ENCODE measurements at regions not wholly inside any gene's neighbourhood (a gene's known extent, or its start where the extent isn't known, plus 50 kb on each side); places are given as distances from the start of the nearest gene placed in this dataset.

- DNase-seq: no peak
Observed at GRCh38 chr14:81849714-81850113, 316.1 kb upstream of the SEL1L start.

DNA sequence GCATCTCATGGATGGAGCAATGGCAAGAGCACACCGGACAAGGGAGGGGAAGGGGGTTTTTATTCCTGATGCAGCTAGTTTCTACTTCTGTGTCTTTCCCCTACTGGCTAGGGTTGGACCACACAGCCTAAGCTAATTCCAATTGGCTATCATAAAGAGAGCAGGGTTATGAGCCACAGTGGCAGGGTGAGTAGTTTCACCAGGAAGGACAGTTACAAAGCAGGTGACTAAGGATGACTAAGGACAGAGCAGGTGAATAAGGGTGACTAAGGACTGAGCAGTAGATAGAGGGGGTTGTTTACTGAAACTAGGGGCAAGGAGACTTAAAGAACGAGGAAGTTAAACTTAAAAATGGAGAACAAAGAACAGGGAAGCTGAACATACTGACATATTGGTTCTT lies 321.4 kb upstream of the SEL1L start:
- DNase-seq: no peak

- DNase-seq: no peak
Observed at GRCh38 chr14:81859046-81859445, 325.4 kb upstream of the SEL1L start.

- DNase-seq: no peak
Observed at GRCh38 chr14:81868172-81868571, 334.5 kb upstream of the SEL1L start.

GRCh38 chr14:81871706-81872105 lies 338.1 kb upstream of the SEL1L start:
- DNase-seq: no peak

- DNase-seq: no peak
Observed at GRCh38 chr14:81884382-81884781, 350.7 kb upstream of the SEL1L start.

GRCh38 chr14:81886588-81886987 lies 352.9 kb upstream of the SEL1L start:
- no peak for DNase-seq

DNA sequence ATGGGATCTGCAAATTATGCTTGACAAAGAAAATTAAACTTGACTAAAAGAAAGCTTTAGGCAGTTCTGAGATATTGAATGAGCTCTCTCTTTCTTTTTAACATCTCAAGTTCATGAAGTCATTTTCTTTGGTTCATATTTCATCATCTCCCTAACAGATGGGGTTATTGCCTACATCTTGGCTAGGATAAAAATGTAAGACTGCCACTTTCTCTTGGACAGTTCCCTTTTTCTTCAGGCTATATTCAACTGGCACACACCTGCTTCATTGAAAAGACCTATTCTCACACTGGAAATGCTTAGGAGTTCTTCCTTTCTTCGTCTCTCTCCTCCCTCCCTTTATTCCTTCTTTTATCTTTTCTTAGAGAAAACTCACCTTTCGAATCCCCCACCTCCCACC lies 355.9 kb upstream of the SEL1L start:
- no peak for DNase-seq

GRCh38 chr14:81890020-81890419 lies 356.4 kb upstream of the SEL1L start:
- DNase-seq: no peak

GRCh38 chr14:81903477-81903876 lies 369.8 kb upstream of the SEL1L start:
- no peak for DNase-seq

GRCh38 chr14:81927070-81927469 lies 393.4 kb upstream of the SEL1L start:
- DNase-seq: no peak

DNA sequence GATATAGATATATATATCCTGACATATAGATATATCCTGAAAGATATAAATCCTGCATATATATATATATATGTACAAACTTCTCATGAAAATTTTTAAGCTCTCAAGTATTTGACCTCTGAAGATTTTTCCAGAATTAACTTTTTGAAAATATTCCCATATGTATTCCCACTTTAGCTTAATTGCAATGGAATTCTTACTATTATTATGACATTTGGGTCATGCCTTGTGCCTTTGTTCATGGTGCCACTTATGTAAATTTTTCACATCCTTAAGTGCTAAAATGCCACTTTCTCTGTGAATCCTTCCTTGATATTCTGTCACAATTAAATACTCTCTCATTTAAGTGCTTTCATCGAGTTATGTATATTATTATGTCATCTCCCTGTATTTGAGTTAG lies 398.2 kb upstream of the SEL1L start:
- no peak for DNase-seq

- no peak for DNase-seq
Observed at GRCh38 chr14:81936348-81936747, 402.7 kb upstream of the SEL1L start.

- no peak for DNase-seq
Observed at GRCh38 chr14:81936902-81937301, 403.2 kb upstream of the SEL1L start.

DNA sequence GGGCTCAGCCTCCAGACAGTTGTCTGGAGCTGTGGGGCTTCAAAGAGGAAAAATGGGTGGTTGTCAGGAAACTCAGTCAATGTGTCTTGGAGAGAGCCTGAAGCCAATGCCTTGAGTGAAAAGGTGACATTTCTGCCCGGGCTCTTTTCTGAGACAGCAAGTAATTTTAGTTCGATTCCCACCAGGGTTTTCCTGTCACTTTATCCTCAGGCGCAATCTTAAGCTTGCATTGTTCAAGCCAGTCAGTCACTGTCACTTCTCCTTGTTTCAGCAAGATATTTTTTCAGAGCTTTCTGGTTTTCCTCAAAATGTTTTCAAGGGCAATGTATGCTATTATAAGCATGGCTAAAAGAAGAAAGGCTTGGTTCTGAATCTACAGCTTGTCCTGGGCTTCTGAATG lies 404.7 kb upstream of the SEL1L start:
- DNase-seq: no peak

DNA sequence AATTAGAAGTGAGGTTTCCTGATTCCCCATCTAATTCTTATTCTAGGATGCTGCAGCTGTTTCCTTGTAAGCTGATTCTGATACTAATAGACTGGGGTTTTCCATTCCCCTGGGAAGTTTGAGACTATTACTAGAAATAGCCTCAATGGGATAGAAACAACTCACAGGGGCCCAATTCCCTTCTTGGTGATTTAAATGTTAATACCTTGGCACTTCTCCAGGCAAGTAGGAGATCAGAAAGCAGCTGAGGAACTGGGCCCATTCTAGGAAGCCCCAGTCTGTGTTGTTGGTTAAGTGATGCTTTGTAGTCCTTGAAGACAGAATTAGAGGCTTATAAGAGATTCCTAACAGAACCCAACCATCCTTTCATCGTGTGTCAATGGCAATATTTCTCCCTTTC lies 407.0 kb upstream of the SEL1L start:
- no peak for DNase-seq

GRCh38 chr14:81942071-81942470 lies 408.4 kb upstream of the SEL1L start:
- no peak for DNase-seq

DNA sequence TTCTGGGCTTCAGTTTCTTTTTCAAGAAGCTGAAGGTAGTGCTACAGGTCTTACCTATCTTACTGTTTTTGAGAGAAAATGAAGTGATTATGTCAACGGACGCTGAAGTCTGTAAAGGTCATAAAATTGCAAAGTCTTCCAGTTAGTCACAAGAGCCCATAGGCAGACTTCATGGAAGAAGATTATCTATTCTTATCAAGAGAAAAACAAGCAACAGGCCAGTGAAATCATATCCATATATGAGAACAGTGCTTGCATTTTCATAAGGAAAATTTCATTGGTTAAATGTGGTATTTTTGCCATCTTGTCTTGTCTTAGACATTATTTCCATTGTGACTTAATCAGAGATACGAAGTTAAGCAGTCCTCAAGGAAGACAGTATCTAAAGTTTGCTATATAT lies 412.7 kb upstream of the SEL1L start:
- DNase-seq: no peak

- DNase-seq: no peak
Observed at GRCh38 chr14:81946834-81947798, 413.5 kb upstream of the SEL1L start.

- no peak for DNase-seq
Observed at GRCh38 chr14:81952917-81953316, 419.3 kb upstream of the SEL1L start.

DNA sequence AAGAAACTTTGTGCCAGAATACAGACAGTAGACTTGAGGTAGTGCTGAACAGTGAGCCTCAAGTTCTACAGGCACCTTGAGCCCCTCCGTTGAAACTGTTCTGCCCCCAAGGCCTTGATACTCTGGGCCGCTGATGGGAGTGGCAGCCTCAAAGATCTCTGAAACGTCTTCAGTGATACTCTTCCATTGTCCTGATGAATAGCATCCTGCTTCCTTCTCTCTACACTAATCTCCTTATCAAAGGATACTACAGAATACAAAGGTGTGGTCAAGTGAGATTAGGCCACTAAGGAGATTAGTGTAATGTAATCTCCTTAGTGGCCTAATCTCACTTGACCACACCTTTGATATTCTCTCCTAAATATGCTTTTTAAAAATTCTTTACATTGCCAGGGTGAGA lies 419.8 kb upstream of the SEL1L start:
- DNase-seq: no peak

GRCh38 chr14:81955123-81955522 lies 421.5 kb upstream of the SEL1L start:
- no peak for DNase-seq

- DNase-seq: no peak
Observed at GRCh38 chr14:81960781-81961180, 427.1 kb upstream of the SEL1L start.

DNA sequence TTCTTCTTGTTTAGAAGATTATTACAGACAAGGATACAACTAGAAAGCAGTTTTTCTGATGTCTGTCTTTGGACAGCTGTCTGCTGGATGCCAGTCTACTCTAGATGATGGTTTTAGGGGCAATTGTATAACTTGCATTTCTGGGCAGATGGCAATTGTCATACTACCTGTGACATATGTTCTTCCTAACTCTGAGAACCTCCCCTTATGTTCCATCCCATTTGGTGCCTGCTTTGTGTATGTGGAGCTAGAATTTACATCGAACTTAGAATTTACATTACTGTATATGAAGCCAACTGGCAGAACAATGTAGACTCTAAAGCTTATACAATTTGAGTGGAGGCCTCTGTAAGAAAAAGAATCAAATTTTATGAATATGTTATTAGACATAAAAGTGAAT lies 430.2 kb upstream of the SEL1L start:
- no peak for DNase-seq

DNA sequence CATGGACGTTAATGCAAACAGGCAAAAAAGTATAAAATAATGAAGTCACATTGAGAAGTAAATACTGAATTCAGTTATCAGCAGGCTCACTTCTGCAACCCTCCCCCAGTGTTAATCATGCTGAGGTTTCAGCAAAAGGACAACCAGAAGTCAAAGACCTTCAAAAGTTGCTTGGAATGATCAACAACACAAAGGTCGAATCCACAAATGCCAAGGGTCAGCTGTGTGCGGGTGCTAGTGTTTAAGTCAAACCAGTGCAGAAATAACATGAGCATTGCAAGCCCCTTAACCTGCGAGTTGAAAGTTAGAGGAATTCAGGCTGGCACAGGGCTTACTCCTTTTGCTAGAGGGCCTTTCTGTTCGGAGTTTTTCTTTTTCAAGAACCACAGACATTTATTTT lies 436.7 kb upstream of the SEL1L start:
- no peak for DNase-seq

Measured in activated CD4-positive, alpha-beta T cell treated with anti-CD3 and anti-CD28 coated beads, Interleukin-2, amount 50 U/mL, for 4 hours (primary cell).